ENCODE measurements at regions not wholly inside any gene's neighbourhood (a gene's known extent, or its start where the extent isn't known, plus 50 kb on each side); places are given as distances from the start of the nearest gene placed in this dataset.

DNA sequence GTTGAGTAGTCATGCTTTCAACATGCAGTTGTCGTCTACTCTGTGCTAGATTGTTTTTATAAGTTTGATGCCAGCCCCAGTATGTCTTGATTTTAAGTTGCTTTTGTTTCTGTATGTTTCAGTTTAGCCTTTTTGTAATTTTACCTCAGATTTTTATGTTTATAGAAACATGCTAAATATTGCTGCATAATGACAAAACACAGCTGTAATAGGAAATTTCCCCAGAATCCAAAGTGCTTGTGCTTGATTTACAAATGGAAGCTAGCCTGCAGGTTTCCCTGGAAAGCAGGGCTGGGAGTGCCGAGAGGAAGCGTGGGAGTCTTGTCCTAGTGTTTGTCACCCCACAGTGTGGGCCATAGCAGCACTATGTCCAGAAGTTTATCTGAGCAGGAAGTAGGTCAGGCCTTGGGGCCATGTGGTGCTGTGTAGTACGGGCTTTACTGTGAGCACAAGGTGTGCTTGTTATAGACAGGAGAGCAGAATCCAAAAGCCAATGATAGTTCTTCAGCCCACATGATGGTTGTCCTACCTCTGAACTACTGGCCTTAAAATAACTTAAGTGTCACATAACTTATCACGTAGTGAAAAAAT is 100.0 kb upstream of the NREP start:
- TF ChIP-seq POLR2A (IDR thresholded peaks at IDR 0.05) (no peak), POLR2AphosphoS5 (IDR thresholded peaks at IDR 0.05) (no peak), EP300 (IDR thresholded peaks at IDR 0.05; ENCODE audit: low read depth) (no peak)
- TF ChIP-seq, protein P1, sequence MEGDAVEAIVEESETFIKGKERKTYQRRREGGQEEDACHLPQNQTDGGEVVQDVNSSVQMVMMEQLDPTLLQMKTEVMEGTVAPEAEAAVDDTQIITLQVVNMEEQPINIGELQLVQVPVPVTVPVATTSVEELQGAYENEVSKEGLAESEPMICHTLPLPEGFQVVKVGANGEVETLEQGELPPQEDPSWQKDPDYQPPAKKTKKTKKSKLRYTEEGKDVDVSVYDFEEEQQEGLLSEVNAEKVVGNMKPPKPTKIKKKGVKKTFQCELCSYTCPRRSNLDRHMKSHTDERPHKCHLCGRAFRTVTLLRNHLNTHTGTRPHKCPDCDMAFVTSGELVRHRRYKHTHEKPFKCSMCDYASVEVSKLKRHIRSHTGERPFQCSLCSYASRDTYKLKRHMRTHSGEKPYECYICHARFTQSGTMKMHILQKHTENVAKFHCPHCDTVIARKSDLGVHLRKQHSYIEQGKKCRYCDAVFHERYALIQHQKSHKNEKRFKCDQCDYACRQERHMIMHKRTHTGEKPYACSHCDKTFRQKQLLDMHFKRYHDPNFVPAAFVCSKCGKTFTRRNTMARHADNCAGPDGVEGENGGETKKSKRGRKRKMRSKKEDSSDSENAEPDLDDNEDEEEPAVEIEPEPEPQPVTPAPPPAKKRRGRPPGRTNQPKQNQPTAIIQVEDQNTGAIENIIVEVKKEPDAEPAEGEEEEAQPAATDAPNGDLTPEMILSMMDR (IDR thresholded peaks at IDR 0.05), result no peak
